GM12892 (cell line): ENCODE measurements at regions not wholly inside any gene's neighbourhood (a gene's known extent, or its start where the extent isn't known, plus 50 kb on each side); places are given as distances from the start of the nearest gene placed in this dataset.

Experiments used
- DNase-seq: peaks from one replicate; pipeline ENCODE4 v3.0.0; 2011; ENCODE audit not compliant: insufficient read length
- FAIRE-seq: peaks from 2 replicates; lab custom pipeline; 2011; peaks lifted over from hg19 to GRCh38; lab: Jason Lieb, UNC
- POLR2A ChIP-seq: IDR thresholded peaks from 2 replicates; pipeline ENCODE4 v1.6.1; 2011; ENCODE audit warnings: low read depth, low read length, control low read depth
- POLR2AphosphoS5 ChIP-seq: IDR thresholded peaks from 2 replicates; pipeline ENCODE4 v1.6.1; 2011; ENCODE audit warnings: low read depth, low read length, control low read depth
- TAF1 ChIP-seq: IDR thresholded peaks from 2 replicates; pipeline ENCODE4 v1.6.1; 2011; ENCODE audit warnings: low read depth, mild to moderate bottlenecking, control low read depth, low read length, borderline replicate concordance

DNA sequence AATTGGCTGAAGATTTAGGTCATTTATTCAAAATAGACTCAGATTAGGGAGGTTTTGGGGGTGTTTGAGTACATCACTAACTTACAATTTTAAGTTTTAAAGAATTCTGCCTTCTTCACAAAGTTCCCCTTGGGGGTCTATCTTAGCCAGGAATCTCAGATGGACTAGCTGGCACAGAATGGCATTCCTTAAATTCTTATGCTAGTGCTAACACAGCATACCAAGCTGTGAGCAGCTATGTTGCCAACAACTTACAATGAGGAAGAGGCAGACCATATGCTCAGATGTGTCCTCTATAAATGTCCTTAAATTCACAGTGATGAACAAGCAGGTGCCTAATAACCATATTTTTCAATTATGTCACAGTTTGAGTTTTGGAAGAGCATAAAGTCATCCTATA is 60.9 kb upstream of the NPHP3 start:
- TF ChIP-seq POLR2AphosphoS5 = no peak
- TF ChIP-seq TAF1 = no peak
- no peak for TF ChIP-seq POLR2A
- DNase-seq (no peak), FAIRE-seq (no peak)

- no peak for TF ChIP-seq POLR2AphosphoS5
- no peak for TF ChIP-seq TAF1
- TF ChIP-seq POLR2A = no peak
- DNase-seq (no peak), FAIRE-seq (no peak)
Measured at GRCh38 chr3:132781922-132782321, 59.7 kb upstream of the NPHP3 start.

DNA sequence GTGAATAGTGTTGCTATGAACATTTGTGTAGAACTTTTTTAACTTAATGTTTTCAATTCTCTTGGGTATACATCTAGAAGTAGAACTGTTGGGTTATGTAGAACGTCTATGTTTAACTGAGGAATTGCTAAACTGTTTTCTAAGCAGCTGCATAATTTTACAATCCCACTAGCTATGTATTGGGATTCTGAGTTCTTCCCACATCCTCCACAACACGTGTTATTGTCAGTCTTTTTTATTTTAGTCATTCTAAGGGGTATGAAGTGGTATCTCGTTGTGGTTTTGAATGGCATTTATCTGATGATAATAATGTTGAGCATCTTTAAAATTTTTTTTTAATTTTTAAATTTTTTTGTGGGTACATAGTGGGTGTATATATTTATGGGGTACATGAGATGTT is 55.0 kb upstream of the NPHP3 start:
- FAIRE-seq (no peak), DNase-seq (no peak)
- TF ChIP-seq POLR2AphosphoS5 (no peak), TAF1 (no peak), POLR2A (no peak)

DNA sequence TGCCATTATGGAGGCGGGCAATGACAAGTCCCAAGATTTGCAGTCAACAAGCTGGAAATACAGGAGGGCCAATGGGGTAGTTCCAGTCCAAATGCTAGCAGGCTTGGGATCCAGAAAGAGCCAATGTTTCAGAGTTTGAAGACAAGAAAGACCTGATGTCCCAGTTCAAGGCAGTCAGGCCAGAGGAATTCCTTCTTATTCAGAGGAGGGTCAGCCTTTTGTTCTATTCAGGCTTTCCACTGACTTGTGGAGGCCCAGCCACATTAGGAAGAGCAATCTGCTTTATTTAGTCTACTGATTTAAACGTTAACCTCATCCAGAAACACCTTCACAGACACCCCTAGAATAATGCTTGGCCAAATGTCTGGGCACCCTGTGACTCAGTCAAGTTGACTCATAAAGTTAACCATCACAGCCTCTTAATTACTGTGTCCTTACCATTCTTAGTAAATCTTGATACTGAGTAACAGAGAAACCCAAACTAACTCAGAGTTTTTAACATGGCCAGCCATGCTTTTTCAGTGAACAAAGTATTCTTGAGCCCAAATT is 50.9 kb upstream of the NPHP3 start:
- DNase-seq = no peak
- no peak for FAIRE-seq
- TF ChIP-seq POLR2AphosphoS5 (no peak), TAF1 (no peak), POLR2A (no peak)

- TF ChIP-seq POLR2AphosphoS5 (no peak), POLR2A (no peak), TAF1 (no peak)
- FAIRE-seq = no peak
- no peak for DNase-seq
Measured at GRCh38 chr3:132772252-132772651, 50.0 kb upstream of the NPHP3 start.
